ENCODE measurements at regions not wholly inside any gene's neighbourhood (a gene's known extent, or its start where the extent isn't known, plus 50 kb on each side); places are given as distances from the start of the nearest gene placed in this dataset.
"Not testable (repeated sequence)": the region's sequence is repeated elsewhere in the genome, so short reads cannot be mapped to it uniquely, and the experiment has no call there.

DNA sequence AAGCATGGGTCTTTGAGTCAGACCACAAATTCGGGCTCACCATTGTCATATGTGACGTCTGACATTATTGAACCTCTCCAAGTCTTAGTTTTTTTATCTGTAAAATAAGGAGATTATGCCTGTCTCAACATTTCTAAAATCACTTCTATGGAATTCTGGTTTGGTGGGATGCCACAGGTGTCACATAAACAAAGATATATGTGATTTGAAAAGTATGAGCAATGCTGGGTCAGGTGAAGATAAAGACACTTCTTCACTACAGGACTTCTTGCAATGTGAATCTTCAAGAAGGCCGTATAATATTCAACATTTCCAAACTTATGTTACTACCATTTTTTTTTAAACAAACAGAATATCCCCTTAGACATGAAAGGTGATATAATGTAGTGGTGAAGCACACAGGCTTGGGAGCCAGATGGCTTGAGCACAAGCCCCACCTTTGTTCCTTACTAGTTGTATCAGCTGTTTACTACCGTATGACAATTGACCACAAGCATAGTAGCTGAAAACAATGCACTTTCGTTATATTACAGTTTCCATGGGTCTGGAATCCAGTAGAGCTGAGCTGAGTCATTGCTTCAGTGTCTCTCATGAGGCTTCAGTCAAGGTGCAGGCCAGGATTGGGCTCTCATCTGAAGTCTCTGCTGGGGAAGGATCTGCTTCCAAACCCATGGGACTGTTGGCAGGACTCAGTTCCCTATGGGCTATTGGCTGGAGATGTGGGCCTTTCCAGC lies 87.7 kb downstream of the UTP18 start:
- DNase-seq = no peak

DNA sequence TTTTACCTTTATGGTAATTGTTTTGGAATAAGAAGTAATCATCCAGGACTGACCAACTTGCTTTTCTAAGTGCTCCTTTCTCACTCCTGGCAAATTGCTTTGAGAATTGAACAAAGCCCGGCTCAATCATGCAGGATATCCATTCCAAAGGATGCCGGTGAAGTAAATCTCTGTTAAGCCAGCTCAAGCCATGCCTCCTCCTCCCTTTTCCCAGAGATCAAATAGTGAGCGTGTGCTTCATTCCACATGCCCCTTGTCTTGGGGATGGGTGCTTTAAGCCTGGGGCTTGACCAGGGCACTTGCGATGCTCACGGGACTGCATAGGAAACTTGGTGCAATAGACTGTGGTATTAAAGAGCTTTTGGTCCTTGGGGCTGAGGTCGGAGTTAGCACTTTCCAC lies 90.7 kb downstream of the UTP18 start:
- no peak for DNase-seq

DNA sequence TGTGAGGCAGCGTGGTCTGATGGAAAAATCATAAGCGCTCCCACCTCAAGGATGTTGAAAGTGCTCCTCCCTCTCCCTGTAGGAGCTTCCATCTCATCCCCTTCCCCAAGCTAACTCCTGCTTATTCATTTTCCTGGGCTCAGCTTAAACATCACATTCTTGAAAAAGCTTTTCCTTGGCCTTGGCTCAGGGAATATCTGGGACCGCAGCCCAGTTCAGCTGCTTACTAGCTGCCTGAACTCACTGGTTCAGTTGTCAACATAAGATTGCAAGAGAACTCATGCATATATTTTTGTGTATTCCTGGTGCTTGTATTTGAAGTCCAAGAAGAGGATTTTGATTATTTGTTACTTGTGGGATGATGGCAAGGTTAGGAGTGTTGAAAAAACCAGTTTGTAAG lies 91.5 kb downstream of the UTP18 start:
- no peak for DNase-seq

DNA sequence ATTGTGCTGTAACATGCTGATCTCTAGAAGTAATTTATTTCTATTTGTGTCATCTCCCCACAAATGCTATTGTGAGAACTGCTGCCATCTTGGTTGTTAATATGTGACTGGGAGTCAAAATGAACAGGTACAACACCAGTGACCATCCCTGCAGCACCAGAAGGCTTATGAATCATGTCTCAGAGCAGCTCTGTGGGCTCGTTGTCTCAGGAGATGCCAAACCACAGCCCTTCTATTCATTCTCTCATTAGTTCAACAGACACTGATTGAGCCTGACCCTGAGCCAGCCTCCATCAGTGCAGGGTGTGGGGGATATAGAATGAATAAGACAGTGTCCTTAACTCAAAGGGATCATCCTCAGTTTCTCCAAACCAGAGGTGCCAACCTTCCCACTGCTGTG lies 92.5 kb downstream of the UTP18 start:
- no peak for DNase-seq

DNA sequence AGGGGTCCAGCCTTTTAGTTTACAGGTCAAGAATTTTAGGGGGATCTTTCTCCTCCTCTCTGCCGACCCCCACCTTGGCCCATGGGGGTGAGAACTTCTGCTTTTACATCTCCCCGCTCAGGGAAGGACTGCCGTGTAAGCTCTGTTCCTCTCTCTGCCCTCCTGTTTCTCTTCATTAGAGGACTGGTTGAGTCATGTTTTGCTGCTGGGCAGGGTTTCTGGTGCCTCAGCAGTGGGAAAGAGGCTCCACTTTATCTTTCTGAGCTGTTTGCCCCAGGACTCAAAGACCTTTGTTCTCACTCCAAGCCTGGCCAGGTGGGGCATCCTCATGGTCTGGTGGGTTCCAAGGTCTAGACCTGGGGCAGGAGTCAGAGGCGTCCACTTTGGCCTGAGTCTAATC lies 93.0 kb downstream of the UTP18 start:
- no peak for DNase-seq

DNA sequence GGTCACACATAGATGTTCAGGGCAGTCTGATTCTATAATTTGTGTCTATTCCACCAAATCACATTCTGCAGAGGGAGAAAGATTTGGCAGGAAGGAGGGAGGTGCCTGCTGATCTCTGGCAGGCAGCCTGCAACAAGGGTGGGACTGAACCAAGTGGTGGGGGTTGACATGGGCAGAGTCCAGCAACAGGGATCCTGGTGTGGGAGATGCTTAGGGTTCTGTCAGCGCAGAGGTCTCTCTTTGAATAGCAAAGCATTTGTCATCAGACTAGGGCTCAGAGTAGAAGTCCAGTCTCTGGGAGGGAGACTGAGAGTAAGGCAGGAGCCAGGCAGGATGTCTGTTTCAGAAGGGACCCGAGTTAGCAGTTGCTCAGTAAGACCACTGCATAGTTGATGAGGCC lies 94.6 kb downstream of the UTP18 start:
- no peak for DNase-seq

DNA sequence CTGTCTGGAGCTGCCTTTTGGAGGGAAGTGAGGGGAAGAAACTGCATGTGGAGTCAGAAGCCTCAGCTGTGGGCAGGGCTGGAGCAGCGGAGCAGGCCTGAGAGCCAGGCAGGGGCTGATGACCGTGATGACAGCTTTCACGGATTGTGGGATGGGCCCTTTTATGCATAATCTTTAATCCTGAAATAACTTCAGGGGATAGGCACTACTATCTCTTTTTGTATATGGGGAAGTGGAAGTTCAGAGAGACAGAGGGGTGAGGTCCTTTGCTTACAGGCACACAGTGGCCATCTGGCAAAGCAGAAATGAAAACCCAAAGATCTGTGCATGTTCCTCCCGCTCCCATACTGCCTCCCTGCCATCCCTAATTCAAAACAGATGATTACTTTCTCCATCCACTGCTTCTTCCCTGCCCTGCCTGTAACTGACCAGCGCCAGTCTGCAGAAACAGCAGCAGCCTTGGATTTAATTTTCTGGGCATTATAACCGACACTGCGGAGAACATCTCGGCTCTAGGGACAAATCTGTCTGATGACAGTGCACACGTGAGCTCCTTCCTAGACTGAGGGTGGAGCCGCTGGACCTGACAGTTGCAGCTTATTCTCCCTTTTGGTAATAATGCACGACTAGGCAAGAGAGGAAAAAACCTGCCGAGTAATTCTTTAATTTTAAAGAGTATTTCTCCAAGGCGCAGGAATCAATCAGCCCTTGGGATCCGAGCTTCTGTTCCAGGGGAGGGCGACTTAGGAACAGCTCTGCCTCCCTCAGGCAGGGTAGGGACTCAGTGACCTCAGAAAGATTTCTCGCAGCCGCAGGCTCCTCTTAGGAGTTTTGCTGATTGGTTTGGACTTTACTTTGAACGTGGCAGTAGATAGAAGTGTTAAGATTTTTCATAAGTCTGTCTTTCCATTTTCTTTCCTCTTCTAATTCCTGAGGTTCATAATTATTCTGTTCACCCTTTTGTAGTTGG lies 95.4 kb downstream of the UTP18 start:
- no peak for DNase-seq

DNA sequence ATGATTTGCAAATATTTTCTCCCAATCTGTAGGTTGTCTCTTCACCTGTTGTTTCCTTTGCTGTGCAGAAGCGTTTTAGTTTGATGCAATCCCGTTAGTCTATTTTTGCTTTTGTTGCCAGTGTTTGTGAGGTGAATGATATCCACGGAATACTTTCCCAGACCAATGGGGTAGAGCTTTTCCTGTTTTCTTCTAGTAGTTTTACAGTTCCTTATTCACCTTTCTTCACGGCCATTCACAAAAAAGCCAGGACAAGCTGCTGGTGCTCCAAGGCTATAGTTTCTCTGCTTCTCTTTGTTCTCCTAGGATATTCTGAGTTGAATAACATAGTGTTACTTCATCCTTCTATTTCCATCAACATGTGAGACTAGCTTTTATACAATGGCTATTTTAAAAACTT lies 98.7 kb downstream of the UTP18 start:
- DNase-seq = no peak

DNA sequence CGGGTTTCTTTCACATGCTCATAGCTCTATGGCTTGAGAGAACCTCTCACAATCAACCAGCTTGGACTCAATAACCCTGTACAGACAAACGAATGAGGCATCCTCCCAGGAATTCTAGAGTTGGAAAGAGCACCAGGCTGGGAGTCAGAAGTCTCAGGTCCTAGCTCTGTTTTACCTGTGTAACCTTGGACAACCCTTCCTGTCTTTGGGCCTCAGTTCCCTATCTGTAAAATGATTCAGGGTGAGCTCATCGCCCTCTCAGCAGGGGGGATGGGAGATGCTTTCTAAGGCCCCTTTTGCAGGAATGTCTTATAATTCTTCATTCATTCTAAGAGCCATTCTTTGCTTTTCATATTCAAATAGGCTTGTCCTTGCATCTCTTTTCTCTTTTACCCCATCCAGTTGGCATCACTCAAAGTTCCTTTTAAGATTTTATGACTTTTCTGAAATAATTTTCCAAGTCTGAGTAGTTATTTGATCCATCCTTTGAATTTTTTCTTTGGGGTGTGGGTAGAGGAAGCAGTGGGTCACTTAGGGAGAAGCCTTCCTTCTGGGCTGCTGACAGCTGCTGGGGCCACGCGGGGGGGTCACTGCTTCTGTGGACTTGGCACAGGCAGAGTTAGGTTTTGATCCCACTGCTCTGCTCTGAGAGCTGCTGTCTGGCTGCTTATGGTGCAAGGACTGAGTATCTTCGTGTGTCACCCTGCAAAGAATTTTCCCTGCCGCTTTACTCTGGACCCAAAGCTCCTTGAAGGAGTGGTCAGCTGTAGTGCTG lies 102.7 kb downstream of the UTP18 start:
- no peak for DNase-seq

DNA sequence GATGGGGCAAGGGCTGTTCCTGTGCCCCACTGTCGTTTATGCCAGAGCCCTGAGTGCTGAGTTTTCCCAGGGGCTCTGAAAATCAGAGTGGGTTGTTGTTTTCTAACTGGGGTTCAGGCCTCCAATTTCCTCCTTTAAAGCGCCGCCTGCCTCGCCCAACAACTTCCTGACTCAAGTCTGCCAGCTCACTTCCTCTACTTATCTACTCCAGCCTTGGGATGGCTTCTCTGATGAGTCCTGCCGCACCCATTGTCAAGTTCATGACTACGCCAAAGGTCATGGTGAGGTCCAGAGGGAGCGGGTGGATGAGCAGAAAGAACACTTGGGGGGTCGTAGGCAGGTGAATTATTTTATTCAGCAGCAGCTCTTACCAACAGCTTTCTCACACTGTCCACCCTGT lies 104.7 kb downstream of the UTP18 start:
- DNase-seq = no peak

DNA sequence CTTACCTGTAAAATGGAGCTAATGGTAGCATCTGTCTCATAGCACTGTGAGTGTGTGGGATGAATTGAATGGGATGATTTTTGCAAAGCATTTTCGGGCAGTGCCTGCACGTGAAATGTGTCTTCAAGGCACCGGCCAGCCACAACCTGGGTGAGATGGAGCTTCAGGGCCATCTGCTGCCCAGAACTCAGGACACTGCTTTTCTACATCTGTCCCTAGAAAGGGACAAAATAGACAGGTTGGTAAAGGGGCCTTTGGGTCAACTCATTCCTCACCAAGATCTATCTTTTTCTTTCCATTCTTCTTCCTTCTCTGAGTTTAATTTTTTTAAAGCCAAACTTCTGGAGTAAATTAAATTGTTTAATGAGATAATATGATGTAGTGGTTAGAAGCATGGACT lies 106.5 kb downstream of the UTP18 start:
- no peak for DNase-seq

DNA sequence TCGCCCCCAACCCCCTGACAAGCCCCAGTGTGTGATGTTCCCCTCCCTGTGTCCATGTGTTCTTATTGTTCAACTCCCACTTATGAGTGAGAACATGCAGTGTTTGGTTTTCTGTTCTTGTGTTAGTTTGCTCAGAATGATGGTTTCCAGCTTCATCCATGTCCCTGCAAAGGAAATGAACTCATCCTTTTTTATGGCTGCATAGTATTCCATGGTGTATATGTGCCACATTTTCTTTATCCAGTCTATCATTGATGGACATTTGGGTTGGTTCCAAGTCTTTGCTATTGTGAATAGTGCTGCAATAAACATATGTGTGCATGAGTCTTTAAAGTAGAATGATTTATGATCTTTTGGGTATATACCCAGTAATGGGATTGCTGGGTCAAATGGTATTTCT lies 107.5 kb downstream of the UTP18 start:
- not testable (repeated sequence) for DNase-seq

DNA sequence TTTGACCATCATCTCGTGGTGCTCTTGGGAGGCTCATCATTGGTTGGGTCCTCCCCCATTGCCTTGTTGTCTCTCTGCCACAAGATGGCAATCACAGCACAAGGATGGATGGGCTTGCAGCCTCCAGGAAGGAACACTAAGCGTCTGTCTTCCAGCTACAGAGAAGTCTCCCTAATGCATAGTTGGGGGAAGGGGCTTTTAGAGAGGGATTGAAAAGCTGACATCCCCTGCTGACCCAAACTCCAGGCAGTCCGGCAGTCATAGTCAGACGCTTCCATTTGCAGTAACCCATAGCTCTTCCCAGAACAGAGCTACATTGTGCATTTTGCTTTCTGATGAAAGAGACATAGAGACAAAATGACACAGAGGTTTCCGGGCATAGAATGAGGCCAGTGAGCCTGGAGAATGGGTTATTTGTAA lies 111.4 kb downstream of the UTP18 start:
- peak; percentile 49 to 62 for DNase-seq

DNA sequence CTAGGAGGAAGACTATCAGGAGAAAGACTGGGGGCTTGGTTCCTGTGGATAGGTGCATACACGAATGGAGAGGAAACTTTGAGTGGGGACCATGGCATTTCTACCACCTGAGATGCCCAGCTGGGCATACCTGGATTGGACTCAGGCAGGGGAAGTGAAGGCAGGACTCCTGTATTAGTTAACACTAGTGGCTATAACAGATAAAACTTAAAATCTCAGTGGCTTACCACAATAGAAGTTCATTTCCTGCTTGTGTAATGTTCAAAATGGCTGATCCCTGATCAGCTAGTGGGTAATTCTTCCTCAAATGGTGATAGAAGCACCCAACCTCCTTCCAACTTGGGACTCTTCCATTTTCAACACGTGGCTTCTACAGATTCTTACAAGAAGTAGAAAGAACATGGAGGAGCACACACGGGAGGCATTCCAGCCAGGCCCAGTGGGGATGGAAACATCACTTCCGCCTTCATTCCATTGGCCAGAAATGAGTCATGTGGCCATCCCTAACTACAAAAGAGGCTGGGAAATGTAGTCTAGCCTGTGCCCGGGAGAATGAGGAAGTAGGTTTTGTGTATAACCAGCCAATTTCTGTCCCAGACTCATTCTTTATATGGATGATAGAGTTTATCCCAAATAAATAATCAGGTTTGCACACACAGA lies 112.1 kb downstream of the UTP18 start:
- peak; percentile 61 to 69 for DNase-seq

DNA sequence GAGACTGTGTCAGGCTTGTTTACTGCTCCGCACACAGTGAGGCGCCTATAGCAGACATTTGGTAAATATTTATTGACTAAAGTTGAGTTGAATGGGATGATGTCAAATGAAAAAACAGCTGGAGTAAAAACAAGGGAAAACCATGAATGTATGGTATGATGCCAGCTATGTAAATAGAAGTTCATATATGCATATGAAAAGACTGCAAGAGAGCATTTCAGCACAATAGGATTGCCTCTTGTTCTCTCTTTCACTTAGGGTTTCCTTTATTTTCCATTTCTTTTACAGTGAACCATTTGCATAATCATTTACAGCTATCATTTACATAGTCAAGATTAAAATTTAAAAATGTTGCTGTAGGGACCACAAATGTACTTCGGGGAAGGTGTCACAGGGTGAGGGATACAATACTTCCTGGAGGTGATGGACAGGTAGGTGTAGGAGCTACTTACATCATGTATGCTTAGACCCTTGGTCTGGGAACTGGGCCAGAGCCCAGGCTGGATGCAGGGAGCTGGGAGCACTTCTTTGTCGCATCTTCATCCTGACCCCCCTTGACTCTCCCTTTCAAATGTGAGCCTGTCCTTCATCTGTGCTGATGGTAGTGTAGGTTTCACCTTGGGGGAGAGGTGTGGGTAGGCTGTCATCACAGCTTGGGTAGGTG lies 113.3 kb downstream of the UTP18 start:
- DNase-seq = no peak

DNA sequence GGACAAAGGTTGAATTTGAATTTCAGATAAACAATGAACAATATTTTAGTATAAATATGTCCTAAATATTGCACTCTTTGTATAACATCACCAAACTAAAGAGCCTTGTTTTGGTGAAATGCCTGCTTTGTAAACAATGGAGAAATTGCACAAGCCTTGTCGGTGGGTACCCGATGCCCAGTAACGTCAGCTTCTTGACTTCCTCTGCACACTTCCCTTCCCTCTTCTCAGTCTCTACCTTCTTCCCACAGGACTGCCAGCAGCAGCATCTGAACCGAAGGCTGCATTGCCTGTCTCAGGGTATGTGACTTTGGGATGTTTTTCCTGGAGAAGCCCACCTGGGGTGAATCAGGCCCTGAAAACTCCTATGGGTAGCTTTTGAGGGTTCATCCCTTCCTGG lies 113.9 kb downstream of the UTP18 start:
- DNase-seq = no peak

DNA sequence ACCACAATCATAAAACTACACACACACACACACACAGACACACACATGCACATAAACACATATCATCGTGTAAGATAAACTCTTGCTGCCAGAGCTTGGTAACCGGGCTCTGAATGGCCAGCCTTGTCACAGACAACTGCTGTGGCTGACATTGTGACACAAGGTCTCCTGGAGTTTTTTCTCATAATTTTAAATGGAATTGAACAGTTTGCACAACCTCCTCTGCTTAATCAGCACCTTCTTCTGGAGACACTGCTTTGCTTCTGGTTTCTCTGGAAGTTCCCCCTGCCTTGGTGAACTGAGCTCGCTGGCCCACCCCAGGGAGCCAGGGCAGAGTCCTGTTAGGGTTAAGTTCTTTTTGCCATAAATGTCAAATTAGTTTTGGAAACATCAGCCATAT lies 115.4 kb downstream of the UTP18 start:
- DNase-seq = no peak

DNA sequence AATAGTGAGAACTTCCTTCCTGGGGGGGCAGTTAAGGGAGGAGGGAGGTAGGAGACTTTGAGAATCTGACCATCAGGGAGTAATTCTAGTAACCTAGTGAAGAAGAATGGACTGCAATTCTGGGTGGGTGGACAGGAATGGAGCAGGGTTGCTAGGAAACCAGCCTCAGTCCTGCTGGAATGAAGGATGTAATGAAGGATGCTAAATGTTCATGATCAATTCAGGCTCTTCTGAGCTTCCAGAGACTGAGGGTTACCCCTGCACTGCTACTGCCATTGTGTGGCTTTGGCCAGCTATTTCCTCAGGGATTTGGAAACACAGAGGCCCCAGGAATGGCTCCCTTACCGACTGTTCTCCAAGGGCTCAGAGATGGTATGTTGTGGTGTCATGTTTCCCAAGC lies 116.4 kb downstream of the UTP18 start:
- DNase-seq = no peak

DNA sequence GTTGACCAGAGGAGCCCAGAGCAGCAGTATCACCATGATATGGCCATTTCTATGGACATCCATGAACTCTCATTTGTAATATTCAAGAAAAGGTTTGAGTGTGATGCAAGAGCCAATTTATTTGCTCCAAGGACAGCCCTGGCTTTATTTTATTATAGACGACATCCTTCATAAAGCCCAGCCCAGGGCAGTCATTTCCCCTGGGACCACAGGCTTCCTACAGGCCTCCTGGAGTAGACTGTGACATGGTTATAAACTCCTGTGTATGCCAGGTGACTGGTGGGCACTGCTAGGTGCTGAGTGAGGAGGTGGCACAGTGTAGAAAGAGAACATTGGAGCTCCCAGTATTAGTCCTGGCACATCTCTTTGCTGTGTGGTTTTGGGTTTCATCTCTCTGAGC lies 120.9 kb downstream of the UTP18 start:
- DNase-seq = no peak

DNA sequence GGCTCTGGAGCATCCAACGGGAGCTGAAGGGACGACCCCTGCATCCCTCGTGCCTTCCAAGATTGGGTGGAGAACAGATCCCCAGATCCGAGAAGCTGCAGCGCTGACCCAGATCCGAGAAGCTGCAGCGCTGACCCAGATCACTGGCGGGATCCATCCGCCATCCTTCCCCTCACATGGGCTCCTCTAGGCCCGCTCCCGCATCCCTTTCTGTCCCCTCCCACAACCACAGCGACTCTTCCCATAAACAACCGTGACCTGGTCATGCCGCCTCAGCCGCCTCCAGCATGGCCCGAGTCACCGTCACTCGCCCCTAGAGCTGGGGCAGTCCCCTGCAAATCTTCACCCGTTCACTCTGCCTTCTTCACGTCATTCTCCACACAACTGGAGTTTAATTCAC lies 124.9 kb downstream of the UTP18 start:
- no peak for DNase-seq

DNA sequence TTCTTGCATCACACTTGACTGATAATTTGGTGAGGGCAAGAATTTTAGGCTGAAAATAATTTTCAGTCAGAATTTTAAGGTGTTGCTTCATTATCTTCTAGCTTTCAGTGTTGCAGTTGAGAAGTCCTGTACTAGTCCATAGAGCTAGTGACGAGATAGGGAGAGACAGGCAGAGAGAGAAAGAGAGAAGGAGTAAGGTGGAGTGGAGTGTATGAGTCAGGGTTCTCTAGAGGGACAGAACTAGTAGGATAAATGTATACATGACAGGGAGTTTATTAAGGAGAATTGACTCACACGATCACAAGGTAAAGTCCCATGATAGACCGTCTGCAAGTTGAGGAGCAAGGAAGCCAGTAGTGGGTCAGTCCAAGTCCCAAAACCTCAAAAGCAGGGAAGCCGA lies 127.2 kb downstream of the UTP18 start:
- DNase-seq = no peak

DNA sequence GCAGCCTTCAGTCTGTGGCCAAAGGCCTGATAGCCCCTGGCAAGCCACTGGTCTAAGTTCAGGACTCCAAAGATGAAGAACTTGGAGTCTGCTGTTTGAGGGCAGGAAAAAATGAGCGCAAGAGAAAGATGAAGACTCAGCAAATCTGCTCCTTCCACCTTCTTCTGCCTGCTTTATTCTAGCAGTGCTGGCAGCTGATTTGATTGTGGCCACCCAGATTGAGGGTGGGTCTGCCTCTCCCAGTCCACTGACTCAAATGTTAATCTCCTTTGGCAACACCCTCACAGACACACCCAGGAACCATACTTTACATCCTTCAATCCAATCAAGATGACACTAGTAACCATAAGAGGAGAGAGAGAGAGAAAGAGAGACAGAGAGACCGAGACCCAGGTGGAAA lies 127.6 kb downstream of the UTP18 start:
- no peak for DNase-seq

Data from NCI-H1930 (cell line).